HG02610 (cell line): ENCODE measurements at regions not wholly inside any gene's neighbourhood (a gene's known extent, or its start where the extent isn't known, plus 50 kb on each side); places are given as distances from the start of the nearest gene placed in this dataset.
"Not testable (repeated sequence)": the region's sequence is repeated elsewhere in the genome, so short reads cannot be mapped to it uniquely, and the experiment has no call there.

Experiments
- ATAC-seq: cut with Tn5 transposase; IDR thresholded peaks from one replicate; pipeline ENCODE4 v1.9.1; 2021; ENCODE audit warnings: mild to moderate bottlenecking, moderate library complexity; ENCODE audit not compliant: unreplicated experiment

GRCh38 chr13:90902255-90902654 lies 445.2 kb upstream of the MIR17HG start:
- ATAC-seq = no peak

DNA sequence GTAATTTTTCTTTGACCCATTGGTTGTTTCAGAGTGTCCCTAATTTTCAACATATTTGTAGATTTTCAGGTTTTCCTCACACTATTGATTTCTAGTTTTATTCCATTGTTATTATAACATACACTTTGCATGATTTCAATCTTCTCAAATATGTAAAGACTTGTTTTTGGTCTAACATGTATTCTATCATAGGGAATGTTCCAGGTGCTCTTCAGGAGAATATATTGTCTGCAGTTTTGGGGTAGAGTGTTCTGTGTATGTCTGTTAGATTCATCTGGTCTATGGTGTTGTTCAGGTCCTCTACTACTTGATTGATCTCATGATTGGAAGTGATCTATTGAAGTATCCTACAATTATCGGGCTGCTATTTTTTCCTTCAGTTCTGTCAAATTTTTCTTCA lies 440.9 kb upstream of the MIR17HG start:
- ATAC-seq = no peak

- ATAC-seq = no peak
Measured at GRCh38 chr13:90908792-90909191, 438.7 kb upstream of the MIR17HG start.

DNA sequence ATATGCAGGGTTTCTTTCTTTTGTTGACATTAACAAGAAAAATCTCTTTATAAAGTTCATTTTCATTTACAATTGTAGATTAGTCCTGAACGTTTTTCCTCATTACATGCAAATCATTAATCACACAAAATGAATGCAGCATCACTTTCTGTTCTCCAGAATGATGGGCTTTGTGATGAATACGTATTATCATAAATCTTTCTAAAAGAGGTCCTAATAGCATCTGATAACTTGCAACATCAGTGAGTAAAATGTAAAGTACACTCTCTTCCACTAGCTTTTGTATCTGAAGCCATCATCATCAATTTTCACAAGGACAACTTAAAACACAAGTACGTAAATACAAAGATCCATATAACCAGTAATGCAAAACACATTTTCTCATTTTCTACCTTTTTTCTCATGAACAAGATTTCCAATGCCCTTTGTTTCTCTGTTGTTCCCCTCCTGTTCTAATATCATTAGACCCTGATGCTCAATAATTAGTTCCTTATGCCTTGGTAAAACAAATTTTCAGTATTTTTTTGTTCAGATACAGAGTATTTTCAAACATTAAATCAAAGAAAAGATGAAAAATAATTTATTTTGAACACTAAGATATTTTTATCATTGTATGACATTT lies 437.4 kb upstream of the MIR17HG start:
- no peak for ATAC-seq

DNA sequence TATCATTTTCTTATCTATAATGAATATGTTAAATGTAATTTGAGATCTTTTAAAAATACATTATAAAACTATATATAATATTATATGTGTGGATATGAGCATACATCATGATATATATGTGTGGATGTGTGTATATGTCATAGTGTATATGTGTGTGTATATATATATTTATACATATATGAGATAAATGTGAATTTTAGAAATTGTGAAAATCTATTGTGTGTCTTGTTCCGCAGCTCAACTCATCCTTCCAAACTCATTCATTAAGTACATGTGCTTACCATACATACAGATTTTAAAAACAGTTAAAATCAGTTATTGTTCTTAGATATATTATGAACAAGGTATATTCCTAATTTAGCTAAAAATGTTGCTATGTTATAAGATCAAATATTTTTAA lies 435.2 kb upstream of the MIR17HG start:
- no peak for ATAC-seq

DNA sequence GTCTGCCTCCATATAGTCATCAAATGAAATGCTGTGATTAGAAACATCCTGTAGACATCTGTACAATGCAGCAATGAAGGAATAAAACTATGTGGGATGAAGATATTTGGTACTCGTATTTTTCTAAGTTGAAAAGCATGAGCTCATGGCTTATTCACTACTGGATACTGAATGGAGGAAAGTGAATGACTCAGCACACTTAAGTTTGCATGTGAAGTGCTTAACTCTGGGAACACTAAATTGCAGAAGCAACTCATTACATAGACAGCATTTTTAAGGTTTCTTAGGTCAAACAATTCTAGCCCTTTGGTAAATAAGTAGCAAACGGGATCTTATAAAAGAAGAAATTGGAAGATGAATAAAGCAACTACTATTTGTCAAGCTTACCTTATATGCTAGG lies 429.0 kb upstream of the MIR17HG start:
- ATAC-seq = no peak

DNA sequence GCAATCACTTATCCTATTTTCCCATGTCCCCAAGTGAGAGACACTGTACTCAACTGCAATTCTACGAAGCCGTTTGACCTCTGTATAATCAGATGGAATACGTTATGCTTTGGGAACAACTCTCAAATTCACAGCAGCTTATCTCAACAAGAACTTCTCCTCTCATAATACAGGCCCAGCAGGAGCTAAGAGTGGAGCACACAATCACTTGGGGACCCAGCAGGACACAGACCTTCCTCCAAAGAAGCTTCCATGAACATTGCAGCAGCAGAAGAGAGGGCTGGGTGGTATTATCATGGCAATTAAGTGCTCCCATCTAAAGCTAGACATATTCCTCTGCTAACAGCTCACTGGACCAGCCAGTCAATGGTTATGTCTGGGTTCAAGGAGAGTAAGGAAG lies 428.3 kb upstream of the MIR17HG start:
- no peak for ATAC-seq

DNA sequence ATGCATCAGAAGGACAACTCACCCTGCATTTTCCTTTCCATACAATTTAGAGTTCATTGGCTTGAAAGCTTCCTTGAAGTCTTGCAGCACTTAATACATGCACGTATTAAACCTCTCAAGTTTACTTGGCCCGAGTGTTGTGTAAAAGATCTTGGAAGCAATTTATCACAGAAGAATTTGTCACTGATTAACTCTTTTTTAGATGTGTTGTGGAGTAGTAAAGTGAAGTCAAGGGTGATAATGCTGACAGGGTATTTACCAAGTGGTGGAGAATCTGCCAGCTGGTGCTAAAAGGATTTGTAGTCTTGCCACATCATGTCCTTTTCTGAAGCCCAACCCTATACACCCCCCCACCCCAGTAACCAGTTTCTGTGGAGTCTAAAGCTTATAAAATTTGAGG lies 421.0 kb upstream of the MIR17HG start:
- no peak for ATAC-seq

- ATAC-seq = no peak
Measured at GRCh38 chr13:90928109-90928508, 419.4 kb upstream of the MIR17HG start.

- no peak for ATAC-seq
Measured at GRCh38 chr13:90933097-90933826, 414.2 kb upstream of the MIR17HG start.

- no peak for ATAC-seq
Measured at GRCh38 chr13:90934741-90935140, 412.7 kb upstream of the MIR17HG start.

DNA sequence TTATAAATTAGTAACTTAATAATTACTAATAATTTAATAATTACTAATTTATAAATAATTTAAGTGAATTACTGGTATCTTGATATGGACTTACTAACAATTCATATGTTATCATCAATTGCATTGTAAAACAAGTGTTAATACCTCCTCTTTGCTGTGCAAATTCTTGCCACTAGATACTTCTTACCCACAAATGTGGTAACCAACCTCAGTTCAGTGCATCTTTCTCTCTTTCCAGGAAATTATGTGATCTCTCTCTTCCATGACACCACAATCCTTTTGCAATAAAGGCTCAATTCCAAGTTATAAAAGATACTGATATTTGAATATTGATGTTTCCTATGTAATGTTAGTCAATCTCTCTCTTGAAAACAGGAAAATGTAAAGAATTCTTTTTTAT lies 408.6 kb upstream of the MIR17HG start:
- ATAC-seq = no peak

GRCh38 chr13:90943946-90944345 lies 403.5 kb upstream of the MIR17HG start:
- ATAC-seq = no peak

DNA sequence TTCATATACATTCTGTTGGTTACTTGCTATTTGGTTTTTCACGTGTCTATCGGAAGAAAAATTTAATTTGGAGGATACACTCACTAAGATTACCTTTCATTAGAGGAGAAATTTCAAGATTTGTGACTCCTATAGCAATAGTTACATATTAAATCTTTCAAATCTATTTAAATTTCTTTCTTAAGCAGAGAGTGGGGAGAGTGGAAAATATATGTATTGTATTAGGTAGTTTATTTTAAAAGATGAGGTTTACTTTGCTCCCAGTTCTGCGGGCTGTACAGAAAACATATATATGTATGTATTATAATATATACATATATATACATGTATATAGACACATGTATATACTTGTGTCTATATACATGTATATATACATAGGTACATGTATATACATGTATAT lies 402.3 kb upstream of the MIR17HG start:
- ATAC-seq = not testable (repeated sequence)

DNA sequence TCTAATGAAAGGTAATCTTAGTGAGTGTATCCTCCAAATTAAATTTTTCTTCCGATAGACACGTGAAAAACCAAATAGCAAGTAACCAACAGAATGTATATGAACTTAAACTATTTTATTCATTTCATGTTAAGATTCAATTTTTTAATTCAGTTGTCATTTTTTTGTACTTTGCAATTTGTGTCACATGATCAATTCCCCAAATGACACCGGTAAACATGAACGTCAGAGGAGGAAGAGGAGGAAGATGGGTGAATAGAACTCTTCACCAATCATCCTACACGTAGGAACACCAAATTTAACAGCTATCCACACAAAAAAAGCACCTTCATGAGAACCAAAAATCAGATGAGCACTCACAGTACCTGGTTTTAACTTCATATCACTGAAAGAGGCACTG lies 401.4 kb upstream of the MIR17HG start:
- ATAC-seq = not testable (repeated sequence)

- no peak for ATAC-seq
Measured at GRCh38 chr13:90947976-90948375, 399.5 kb upstream of the MIR17HG start.

- no peak for ATAC-seq
Measured at GRCh38 chr13:90950160-90950559, 397.3 kb upstream of the MIR17HG start.

DNA sequence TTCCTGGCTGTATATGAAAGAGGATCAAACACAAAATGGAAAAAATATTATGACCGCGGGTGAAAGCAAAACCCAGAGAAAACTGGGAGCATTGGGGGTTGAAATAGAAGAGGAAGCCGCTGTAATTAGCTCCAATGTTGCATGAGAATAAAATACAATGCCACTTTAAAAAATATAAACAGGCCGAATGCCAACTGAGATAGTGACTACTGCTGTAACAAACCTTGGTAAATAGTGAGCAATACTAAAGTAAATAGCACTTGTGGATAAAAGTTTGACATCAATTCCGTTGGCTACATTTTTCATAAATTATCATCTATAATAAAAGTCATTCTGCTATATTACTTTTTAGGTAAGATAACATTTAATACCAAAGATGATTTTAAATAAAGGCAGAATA lies 395.8 kb upstream of the MIR17HG start:
- ATAC-seq = no peak

DNA sequence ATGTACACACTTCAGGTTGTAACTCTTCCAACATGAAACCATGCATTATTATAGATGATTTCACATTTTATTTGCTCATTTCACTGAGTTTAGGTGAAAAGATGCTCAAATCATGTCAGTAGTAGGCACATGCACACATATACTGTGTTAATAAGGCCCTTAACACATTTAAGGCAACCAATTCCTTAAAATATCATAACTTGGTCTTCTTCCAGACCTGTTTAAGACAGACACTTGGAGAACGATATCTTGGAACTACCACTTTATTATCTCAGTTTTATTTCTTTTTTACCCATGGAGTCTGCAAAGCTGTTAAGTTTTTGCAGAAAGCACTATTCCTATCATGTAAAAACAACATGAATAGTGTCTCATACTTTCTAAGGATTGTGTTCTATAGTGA lies 395.2 kb upstream of the MIR17HG start:
- ATAC-seq = no peak

- ATAC-seq = no peak
Measured at GRCh38 chr13:90954605-90955195, 392.8 kb upstream of the MIR17HG start.

DNA sequence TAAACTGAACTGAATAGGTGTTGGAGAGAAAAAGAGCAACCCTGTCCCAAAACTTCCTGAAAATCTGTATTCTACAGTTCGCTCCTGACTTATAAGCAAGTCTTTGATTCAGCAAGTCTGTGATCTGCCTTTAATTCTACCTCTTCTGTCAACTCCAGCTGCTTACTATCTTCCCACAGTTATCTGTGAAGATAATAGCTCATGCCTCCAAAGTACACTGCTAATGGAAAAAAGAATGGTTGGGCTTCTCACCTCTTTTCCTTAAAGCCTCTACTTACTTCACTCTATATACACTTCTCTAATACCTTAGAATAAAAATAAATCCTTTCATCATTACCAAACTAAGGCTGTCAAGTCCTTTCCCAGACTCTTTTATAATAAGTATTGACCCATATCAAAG lies 391.5 kb upstream of the MIR17HG start:
- no peak for ATAC-seq

- no peak for ATAC-seq
Measured at GRCh38 chr13:90958866-90959265, 388.6 kb upstream of the MIR17HG start.
